ENCODE measurements at regions not wholly inside any gene's neighbourhood (a gene's known extent, or its start where the extent isn't known, plus 50 kb on each side); places are given as distances from the start of the nearest gene placed in this dataset.

DNA sequence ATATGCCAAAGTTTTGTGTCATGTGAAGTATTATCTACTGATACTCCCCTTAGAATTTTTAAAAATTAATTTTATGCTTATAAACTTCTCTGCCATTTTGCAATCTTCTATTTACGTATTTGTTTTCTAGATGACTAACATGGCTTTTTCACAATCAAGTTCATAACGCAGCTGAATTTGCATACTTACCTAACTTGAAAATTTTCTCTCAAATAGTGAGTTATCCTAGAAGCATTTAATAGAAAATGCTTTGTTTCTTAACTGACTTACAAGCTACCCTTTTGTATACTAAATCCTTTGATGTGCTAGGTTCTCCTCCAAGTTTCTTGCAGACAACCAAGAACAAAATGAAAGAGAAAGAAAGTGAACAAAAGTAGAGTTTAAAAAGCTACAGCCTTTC is 683.5 kb downstream of the LIG4 start:
- Histone ChIP-seq H3K27me3 (ENCODE audit: control insufficient read depth, insufficient read depth, low read length) (no peaks in the 10 kb centered on the region), H3K27ac (ENCODE audit: low read length) (no peak overlapping the region), H3K36me3 (ENCODE audit: control insufficient read depth, insufficient read depth, low read length) (no peaks in the 10 kb centered on the region), H3K4me1 (ENCODE audit: control insufficient read depth, insufficient read depth, low read length) (no peaks in the 10 kb centered on the region), H3K4me3 (ENCODE audit: low read length) (no peak overlapping the region), H3K9me3 (ENCODE audit: control insufficient read depth, insufficient read depth, low read length) (no peaks in the 10 kb centered on the region)
- Mint-ChIP-seq H3K4me1 (no peaks in the 10 kb centered on the region), H3K4me3 (no peak overlapping the region), H3K27me3 (ENCODE audit: low read depth in 2 of 2) (no peaks in the 10 kb centered on the region), H3K27ac (no peak overlapping the region), H3K9me3 (peaks cover 2 to 13% of the 10 kb centered on the region in 2 donors), H3K36me3 (no peaks in the 10 kb centered on the region)
- WGBS (ENCODE audit: insufficient coverage): 100% methylated on average over 1 of the region's 2 CpGs
- DNase-seq (no peak), ATAC-seq (no peak)
- intact Hi-C loops (cut with micrococcal nuclease): no loop called here
- no peak for TF ChIP-seq CTCF (IDR thresholded peaks at IDR 0.05)

DNA sequence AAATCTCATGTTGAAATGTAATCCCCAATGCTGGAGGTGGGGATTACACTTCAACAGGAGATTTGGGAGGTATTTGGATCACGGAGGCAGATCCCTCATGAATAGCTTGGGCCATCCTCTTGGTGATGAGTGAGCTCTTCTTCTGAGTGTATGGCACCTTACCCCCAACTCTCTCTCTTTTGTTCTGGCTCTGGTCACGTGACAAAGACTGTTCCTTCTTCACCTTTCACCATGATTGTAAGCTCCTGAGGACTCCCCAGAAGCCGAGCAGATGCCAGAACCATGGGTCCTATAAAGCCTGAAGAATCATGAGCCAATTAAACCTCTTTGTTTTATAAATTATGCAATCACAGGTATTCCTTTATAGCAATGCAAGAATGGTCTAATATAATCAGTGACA is 684.2 kb downstream of the LIG4 start:
- Histone ChIP-seq H3K27ac (ENCODE audit: low read length) (no peak overlapping the region), H3K36me3 (ENCODE audit: control insufficient read depth, insufficient read depth, low read length) (no peaks in the 10 kb centered on the region), H3K9me3 (ENCODE audit: control insufficient read depth, insufficient read depth, low read length) (no peaks in the 10 kb centered on the region), H3K4me1 (ENCODE audit: control insufficient read depth, insufficient read depth, low read length) (no peaks in the 10 kb centered on the region), H3K4me3 (ENCODE audit: low read length) (no peak overlapping the region), H3K27me3 (ENCODE audit: control insufficient read depth, insufficient read depth, low read length) (no peaks in the 10 kb centered on the region)
- no peak for TF ChIP-seq CTCF (IDR thresholded peaks at IDR 0.05)
- no peaks in the 10 kb centered on the region for H3K4me1 Mint-ChIP-seq
- H3K27me3 Mint-ChIP-seq (ENCODE audit: low read depth in 2 of 2): no peaks in the 10 kb centered on the region
- intact Hi-C loops (cut with micrococcal nuclease): no loop called here
- H3K36me3 Mint-ChIP-seq: no peaks in the 10 kb centered on the region
- WGBS (ENCODE audit: insufficient coverage): 60% methylated on average over 3 of the region's 3 CpGs
- ATAC-seq (no peak), DNase-seq (no peak)
- no peak overlapping the region for H3K4me3 Mint-ChIP-seq
- H3K27ac Mint-ChIP-seq: no peak overlapping the region
- H3K9me3 Mint-ChIP-seq: peaks cover 2 to 13% of the 10 kb centered on the region in 2 donors

GRCh38 chr13:107529035-107529434 is 686.3 kb downstream of the LIG4 start:
- ATAC-seq (no peak), DNase-seq (no peak)

More at GRCh38 chr13:107529035-107529434, 686.3 kb downstream of the LIG4 start:
- no peak for TF ChIP-seq CTCF (IDR thresholded peaks at IDR 0.05)
- H3K36me3 ChIP-seq (ENCODE audit: control insufficient read depth, insufficient read depth, low read length): no peaks in the 10 kb centered on the region
- H3K27me3 Mint-ChIP-seq (ENCODE audit: low read depth in 2 of 2): no peaks in the 10 kb centered on the region
- H3K9me3 ChIP-seq (ENCODE audit: control insufficient read depth, insufficient read depth, low read length): no peaks in the 10 kb centered on the region
- no peak overlapping the region for H3K27ac ChIP-seq (ENCODE audit: low read length)
- no peaks in the 10 kb centered on the region for H3K27me3 ChIP-seq (ENCODE audit: control insufficient read depth, insufficient read depth, low read length)
- H3K4me3 ChIP-seq (ENCODE audit: low read length): no peak overlapping the region
- intact Hi-C loops (cut with micrococcal nuclease): no loop called here
- no peaks in the 10 kb centered on the region for H3K4me1 ChIP-seq (ENCODE audit: control insufficient read depth, insufficient read depth, low read length)
- no peaks in the 10 kb centered on the region for H3K36me3 Mint-ChIP-seq
- peaks cover 6 to 16% of the 10 kb centered on the region in 2 donors for H3K9me3 Mint-ChIP-seq
- H3K4me3 Mint-ChIP-seq: no peak overlapping the region
- H3K4me1 Mint-ChIP-seq: no peaks in the 10 kb centered on the region
- 64% methylated on average over 4 of the region's 4 CpGs for WGBS (ENCODE audit: insufficient coverage)
- no peak overlapping the region for H3K27ac Mint-ChIP-seq

Data from natural killer cell (primary cell).